ENCODE measurements at regions not wholly inside any gene's neighbourhood (a gene's known extent, or its start where the extent isn't known, plus 50 kb on each side); places are given as distances from the start of the nearest gene placed in this dataset.

GRCh38 chr18:30004965-30005364 lies 1037.6 kb downstream of the DSC3 start:
- TF ChIP-seq CTCF (IDR thresholded peaks at IDR 0.05; ENCODE audit: borderline replicate concordance, extremely low read depth, low read length, poor library complexity, severe bottlenecking) (no peak), EZH2 (IDR thresholded peaks at IDR 0.05; ENCODE audit: borderline replicate concordance, low read depth, low read length, severe bottlenecking) (no peak)
